ENCODE measurements at regions not wholly inside any gene's neighbourhood (a gene's known extent, or its start where the extent isn't known, plus 50 kb on each side); places are given as distances from the start of the nearest gene placed in this dataset.

DNA sequence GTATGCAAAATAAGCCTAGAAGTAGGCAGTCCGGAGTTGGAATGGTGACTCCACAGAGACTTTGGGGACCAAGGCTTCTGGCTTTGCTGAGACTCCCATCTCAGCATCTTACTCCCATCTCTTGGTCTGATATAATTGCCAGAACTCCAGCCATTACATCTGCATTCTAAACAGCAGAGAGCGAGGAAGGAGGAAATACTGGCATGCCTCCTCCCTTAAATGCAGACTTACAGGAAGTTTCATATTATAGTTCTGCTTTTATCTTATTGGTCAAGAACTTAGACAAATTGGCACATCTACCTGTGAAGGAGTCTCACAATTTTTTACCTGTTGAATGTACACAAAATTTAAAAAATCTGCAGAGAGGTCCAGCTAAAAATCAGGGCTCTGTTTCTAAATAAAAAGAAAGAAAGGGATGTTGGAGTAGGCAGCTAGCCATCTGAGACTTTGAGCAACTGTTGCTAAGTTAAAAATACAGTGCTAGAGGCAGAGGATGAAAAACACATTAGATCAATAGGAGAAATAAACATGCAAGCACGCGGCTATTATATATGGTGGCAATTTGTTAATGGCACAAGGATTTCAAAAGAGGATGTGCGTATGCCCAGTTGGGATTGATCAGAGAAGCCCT, 209.9 kb upstream of the HMGA2 start:
- TF ChIP-seq SP1 (IDR thresholded peaks at IDR 0.05) (no peak), MAX (IDR thresholded peaks at IDR 0.05) (no peak), YY1 (IDR thresholded peaks at IDR 0.05) (no peak), CTCF (IDR thresholded peaks at IDR 0.05; ENCODE audit: low read depth, low read length, missing input control) (no peak), RAD21 (IDR thresholded peaks at IDR 0.05) (no peak), JUND (IDR thresholded peaks at IDR 0.05) (no peak), TAF1 (conservative IDR thresholded peaks at IDR 0.05) (no peak)

Measured in liver (tissue), 3 donors.